ENCODE measurements at regions not wholly inside any gene's neighbourhood (a gene's known extent, or its start where the extent isn't known, plus 50 kb on each side); places are given as distances from the start of the nearest gene placed in this dataset.

DNA sequence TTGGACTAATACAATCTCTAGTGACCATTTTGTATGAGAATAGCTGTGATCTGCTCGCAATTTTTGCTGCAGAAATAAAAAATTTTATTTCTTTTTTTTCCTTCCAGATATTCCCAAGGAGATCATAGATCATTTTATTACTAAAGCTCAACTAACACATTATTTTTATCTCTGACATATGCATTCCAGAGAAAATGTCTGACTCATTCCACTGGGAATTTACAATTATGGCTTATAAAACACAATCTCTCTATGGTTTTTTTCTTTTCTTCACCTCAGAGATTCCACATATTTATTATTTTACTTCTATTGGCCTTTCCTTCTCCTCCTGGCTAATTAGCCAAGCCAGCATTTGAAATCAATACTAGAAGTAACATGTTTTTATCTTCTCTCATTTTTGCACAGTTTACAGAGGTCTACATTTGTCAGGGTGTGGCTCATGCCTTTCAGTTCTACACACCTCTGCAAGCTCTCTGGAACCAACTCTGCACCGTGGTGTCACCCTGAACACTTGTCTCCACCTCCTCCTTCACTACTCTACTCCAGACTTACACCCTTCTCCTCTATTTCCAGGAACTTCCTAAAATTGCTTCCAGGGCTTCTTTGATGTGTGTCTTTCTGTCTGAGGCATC, 59.8 kb upstream of the GPM6A start:
- no peak for DNase-seq

GRCh38 chr4:175873707-175874106, 61.6 kb upstream of the GPM6A start:
- no peak for DNase-seq

- DNase-seq, result no peak
Observed at GRCh38 chr4:175874306-175874705, 62.2 kb upstream of the GPM6A start.

- DNase-seq, result no peak
Observed at GRCh38 chr4:175875993-175876771, 64.1 kb upstream of the GPM6A start.

GRCh38 chr4:175882891-175883290, 70.8 kb upstream of the GPM6A start:
- DNase-seq, result no peak

DNA sequence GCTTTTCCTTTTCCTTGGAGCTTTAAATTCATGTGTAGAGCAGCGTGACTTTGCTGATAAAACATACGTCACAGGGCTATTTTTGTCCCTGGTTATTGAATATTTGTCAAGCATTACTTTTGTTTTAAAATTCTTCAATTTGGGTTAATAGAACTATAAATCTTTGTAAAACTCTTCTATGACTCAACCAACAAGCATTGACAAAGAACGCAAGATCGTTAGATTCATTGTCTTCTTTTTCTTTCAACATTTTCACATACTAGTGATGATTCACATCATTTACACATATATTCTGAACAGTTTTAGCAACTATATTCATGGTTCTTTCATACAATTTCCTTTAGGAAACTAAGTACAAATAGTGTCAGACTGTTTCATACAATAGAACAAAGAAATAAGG, 72.0 kb upstream of the GPM6A start:
- no peak for DNase-seq

DNA sequence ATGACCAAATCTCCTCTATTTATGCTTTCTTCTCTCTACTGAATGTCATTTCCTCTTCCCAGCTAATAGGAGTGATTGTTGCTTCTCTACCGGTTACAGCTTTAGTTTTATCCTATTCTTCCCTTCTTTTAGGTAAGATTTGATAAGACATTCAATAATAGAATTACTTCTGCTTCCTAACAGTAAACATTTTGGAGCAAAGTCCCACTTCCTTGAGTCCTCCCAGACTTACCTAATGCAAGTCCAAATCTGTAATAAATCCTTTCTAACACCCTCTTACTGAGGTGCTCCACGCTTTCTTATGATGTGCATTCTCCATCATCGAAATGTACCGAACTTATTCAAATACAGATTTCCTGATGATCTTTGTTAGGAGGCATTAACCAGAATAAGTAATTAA, 79.2 kb upstream of the GPM6A start:
- DNase-seq, result no peak

DNA sequence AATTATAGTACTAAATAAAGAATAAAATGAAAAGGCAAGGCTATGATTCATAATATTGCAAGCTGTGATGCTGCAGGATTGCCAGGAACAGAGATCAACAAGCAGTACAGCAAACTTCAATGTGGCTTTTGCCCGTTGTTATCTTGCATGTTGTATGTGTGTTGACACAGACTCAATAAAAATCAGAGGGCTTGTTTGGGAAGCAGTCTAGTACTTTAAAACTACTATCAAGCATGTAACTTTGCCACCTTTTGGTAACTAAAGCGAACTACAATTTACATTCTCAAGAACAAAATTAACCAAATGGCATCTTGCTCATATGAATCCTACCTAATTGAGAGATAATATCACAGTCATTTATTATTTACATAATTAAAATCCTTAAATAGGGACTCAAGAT, 79.8 kb upstream of the GPM6A start:
- no peak for DNase-seq

DNA sequence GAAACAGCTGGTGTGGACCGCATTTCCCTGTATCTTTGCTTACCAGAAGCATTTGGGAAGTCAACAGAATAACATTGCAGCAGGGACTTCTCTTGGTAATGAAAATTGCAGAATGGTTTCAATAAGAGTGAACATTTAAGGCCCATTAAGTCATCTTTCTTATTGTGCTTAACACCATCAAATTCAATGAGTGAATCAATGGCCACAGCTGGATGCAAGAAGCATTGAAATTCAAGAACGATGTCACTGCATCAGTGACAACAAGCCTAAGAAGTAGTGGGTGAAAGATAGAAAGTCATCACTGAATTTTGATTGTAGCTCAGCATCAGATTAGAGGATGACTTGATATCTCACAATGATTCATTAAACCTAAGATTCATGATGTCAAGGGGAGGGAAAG, 93.9 kb upstream of the GPM6A start:
- DNase-seq, result no peak

DNA sequence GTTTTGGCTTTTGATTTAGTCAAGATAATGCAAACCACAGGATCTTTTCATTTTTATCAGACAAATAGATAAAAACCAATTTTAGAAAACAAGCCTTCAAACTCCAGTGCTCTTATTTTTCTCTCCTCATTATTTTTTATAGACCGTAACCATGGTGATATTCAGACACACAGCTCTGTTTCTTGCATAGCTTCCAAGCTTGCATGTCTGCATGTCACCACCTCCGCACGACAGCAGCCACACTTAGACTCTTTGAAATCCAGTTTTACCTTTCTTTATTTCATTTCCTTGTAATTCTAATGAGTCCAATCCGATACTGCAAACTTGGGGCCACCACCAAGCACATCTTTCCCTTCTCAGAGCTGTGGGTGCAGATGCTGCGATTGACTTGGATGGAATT, 94.3 kb upstream of the GPM6A start:
- no peak for DNase-seq

GRCh38 chr4:175910700-175911099, 98.6 kb upstream of the GPM6A start:
- DNase-seq, result no peak

- no peak for DNase-seq
Observed at GRCh38 chr4:175916626-175917351, 104.7 kb upstream of the GPM6A start.

- no peak for DNase-seq
Observed at GRCh38 chr4:175927121-175927520, 115.1 kb upstream of the GPM6A start.

GRCh38 chr4:175929441-175929840, 117.4 kb upstream of the GPM6A start:
- no peak for DNase-seq

DNA sequence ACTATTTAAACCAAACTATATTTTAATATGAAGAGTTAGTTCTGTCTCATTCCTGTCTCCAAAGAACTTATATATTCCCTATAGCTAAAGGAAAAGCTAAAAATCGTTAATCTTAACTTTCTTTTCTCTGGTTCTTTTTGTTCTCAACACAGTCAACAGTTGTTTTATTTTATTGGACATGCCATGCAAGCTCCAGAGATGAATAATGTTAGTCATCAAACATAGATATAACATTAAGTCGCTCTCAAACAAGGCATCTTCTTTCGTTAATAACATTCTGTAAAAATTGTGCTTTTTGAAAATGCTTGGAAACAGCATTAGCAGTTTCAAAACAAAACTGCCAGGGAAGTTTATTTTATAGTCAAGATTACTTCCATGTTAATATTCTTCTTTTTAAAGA, 117.9 kb upstream of the GPM6A start:
- DNase-seq, result no peak

DNA sequence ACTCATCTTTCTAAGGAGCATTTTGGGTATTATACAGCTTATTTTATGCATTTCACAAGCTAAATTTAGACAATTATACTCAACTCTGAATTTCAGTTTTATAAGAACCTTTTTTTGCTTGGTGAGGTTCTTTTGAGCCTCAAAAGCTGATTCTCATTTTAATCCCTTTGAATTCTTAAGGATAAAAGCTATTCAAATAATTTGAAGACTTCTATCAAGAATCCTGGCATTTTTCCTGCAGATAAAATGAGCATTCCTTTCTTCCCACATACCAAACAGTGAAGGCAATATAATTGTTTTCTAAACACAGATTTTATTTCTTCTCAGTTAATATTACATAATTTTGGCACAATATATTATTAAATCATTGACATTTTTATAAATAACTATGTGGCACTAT, 118.4 kb upstream of the GPM6A start:
- no peak for DNase-seq

DNA sequence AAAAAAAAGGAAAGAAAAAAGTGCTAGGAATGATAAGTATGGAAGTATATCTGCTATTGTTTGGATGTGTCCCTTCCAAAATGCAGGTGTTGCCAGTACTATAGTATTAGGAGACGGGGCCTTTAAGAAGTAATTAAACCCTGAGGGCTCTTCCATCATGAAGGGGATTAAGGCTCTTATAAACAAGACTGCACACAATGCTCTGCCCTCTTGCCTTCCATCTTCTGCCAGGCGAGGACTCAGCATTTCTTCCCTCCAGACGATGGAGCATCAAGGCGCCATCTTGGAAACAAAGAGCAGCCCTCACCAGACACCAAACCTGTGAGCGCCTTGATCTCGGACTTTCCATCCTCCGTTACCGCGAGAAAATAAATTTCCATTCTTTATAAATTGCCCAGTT, 120.1 kb upstream of the GPM6A start:
- DNase-seq, result no peak

- DNase-seq, result no peak
Observed at GRCh38 chr4:175934506-175934905, 122.4 kb upstream of the GPM6A start.

GRCh38 chr4:175935016-175935661, 123.1 kb upstream of the GPM6A start:
- DNase-seq, result no peak

DNA sequence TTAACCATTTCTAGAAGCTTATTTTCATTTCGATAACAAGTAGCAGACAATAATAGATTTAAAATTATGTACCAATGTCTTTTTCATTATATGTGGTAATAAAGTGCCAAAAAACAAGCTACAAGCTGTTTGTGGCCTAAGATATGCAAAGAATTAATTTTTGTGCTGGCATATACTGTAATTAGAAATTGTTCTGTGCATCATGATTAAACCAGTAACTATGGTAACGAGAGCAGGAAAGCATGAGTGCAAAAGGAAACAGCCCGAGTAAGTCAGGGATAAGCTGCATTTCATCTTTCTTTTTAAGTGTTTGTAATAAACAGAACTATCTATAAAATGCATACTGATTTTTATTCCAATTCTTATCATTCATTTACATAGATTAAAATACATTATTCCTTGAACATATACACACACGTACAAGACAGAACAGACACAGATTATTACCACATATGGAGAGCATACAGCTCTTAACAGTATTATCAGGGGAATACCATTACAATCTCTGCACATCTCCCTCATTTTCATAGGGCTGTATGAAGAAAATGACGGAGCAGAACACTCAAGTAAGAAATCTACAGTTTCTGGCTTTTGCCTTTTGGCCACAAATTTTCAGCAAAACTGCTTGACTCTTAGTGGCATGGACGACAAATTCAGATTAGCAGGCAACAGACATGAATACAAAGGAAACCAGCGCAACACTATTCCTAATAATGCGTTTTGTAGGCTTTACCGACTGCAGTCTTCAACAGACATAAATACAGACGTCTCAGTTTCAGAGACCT, 121.3 kb upstream of the WDR17 start:
- DNase-seq, result no peak

DNA sequence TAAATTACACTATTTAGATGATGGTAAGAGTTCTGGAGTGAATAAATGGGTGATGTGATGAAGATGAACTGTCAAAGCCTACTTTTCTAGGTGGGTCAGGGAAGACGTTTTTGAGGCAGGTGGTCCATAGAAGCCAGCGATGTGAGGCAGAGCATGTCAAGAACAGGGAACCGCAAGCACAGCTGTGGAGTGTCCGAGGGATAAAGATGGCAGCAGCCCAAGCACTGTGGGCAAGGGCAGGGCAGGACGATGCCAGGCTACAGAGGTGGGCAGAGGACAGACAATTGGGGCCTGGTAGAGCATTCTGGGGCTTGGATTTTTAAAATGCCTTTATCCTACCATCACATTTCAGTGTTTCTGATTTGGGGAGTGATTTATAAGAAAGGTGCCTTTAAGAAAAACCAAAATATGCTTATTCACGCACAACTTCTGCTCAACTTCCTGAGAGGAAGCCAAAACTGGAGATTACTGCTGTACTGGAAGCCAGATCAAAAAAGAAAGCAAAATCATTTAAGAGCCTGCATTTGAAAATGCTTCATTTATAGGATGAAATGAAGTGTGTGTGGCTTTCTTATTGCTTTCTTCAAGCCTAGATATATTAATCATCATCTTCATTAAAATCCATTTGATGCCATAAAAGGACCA, 119.0 kb upstream of the WDR17 start:
- peak; percentile 47 for DNase-seq

GRCh38 chr4:175947117-175947722, 118.4 kb upstream of the WDR17 start:
- peak; percentile 55 for DNase-seq

All from suppressor macrophage treated with lipopolysaccharide for 4 hours (primary cell).